ENCODE measurements at regions not wholly inside any gene's neighbourhood (a gene's known extent, or its start where the extent isn't known, plus 50 kb on each side); places are given as distances from the start of the nearest gene placed in this dataset.

DNA sequence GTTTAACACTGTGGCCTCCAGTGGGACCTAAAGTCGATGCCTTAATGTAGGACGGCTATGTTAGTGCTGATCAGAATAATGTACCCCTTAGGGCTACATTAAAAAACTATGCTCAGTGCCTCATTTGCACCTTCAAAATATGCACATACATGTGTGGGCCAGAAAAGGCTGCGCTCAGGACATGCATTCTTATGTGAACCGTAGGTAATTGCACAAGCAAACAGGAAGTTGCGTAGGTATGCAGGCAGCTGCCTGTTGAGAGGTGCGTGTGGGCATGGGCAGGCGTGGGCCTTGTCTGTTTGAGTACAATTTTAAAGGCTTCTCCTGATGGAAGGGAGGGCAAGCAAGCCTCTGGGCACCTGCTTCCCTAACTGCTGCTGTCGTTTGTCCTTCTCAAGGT is 116.2 kb upstream of the JAG1 start:
- DNase-seq = no peak
- Histone ChIP-seq H4K20me1 (ENCODE audit: insufficient read depth, low read length) (no peaks in the 10 kb centered on the region), H3K79me2 (ENCODE audit: low read length) (no peaks in the 10 kb centered on the region), H3K9me3 (replicated peaks; ENCODE audit: insufficient read depth, low read length) (no peaks in the 10 kb centered on the region), H3K27ac (ENCODE audit: low read length) (no peak overlapping the region), H3K27me3 (replicated peaks; ENCODE audit: insufficient read depth, low read length) (no peaks in the 10 kb centered on the region), H3F3A (ENCODE audit: insufficient read depth, low read length) (no peaks in the 10 kb centered on the region), H3K9me2 (replicated peaks; ENCODE audit: insufficient read depth, low read length) (no peaks in the 10 kb centered on the region), H3K4me1 (ENCODE audit: low read length) (no peaks in the 10 kb centered on the region), H3K36me3 (replicated peaks; ENCODE audit: insufficient read depth, low read length) (no peaks in the 10 kb centered on the region), H3K4me3 (ENCODE audit: low read length) (no peak overlapping the region), H3K4me2 (ENCODE audit: low read depth, low read length) (no peak overlapping the region), H2AFZ (ENCODE audit: low read length) (no peak overlapping the region), H3K9ac (ENCODE audit: low read length) (no peak overlapping the region)
- TF ChIP-seq EZH2 (optimal IDR thresholded peaks at IDR 0.05; ENCODE audit: low read depth, low read length) (no peak), EZH2phosphoT487 (IDR thresholded peaks at IDR 0.05; ENCODE audit: low read length) (no peak)

DNA sequence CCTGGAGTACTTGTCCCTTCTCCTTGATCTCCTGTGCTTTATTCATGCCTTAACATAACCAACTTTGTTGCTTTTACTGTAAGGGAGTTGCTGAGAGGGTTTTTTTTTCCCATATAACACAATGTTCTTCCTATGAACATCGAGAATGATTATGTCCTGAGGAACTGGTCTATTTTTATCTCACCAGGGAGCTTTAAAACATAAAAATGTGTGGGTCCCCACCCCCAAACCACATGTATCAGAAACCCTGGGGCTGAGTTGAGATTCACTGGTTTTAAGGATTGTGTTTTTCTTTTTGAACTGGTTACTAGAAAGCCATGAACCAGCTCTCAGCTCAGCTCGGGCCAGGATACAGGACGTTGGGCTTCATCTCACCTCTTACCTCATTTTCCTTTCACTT is 118.5 kb upstream of the JAG1 start:
- Histone ChIP-seq H3K9me2 (replicated peaks; ENCODE audit: insufficient read depth, low read length) (no peaks in the 10 kb centered on the region), H3F3A (ENCODE audit: insufficient read depth, low read length) (no peaks in the 10 kb centered on the region), H3K4me2 (ENCODE audit: low read depth, low read length) (no peak overlapping the region), H3K9me3 (replicated peaks; ENCODE audit: insufficient read depth, low read length) (no peaks in the 10 kb centered on the region), H2AFZ (ENCODE audit: low read length) (no peak overlapping the region), H4K20me1 (ENCODE audit: insufficient read depth, low read length) (no peaks in the 10 kb centered on the region), H3K27ac (ENCODE audit: low read length) (no peak overlapping the region), H3K4me1 (ENCODE audit: low read length) (no peaks in the 10 kb centered on the region), H3K27me3 (replicated peaks; ENCODE audit: insufficient read depth, low read length) (no peaks in the 10 kb centered on the region), H3K36me3 (replicated peaks; ENCODE audit: insufficient read depth, low read length) (no peaks in the 10 kb centered on the region), H3K9ac (ENCODE audit: low read length) (no peak overlapping the region), H3K4me3 (ENCODE audit: low read length) (no peak overlapping the region), H3K79me2 (ENCODE audit: low read length) (no peaks in the 10 kb centered on the region)
- TF ChIP-seq, protein P1, sequence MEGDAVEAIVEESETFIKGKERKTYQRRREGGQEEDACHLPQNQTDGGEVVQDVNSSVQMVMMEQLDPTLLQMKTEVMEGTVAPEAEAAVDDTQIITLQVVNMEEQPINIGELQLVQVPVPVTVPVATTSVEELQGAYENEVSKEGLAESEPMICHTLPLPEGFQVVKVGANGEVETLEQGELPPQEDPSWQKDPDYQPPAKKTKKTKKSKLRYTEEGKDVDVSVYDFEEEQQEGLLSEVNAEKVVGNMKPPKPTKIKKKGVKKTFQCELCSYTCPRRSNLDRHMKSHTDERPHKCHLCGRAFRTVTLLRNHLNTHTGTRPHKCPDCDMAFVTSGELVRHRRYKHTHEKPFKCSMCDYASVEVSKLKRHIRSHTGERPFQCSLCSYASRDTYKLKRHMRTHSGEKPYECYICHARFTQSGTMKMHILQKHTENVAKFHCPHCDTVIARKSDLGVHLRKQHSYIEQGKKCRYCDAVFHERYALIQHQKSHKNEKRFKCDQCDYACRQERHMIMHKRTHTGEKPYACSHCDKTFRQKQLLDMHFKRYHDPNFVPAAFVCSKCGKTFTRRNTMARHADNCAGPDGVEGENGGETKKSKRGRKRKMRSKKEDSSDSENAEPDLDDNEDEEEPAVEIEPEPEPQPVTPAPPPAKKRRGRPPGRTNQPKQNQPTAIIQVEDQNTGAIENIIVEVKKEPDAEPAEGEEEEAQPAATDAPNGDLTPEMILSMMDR (IDR thresholded peaks at IDR 0.05; ENCODE audit: low read length) = no peak
- TF ChIP-seq EZH2 (optimal IDR thresholded peaks at IDR 0.05; ENCODE audit: low read depth, low read length) = no peak
- no peak for TF ChIP-seq EZH2phosphoT487 (IDR thresholded peaks at IDR 0.05; ENCODE audit: low read length)
- no peak for DNase-seq

DNA sequence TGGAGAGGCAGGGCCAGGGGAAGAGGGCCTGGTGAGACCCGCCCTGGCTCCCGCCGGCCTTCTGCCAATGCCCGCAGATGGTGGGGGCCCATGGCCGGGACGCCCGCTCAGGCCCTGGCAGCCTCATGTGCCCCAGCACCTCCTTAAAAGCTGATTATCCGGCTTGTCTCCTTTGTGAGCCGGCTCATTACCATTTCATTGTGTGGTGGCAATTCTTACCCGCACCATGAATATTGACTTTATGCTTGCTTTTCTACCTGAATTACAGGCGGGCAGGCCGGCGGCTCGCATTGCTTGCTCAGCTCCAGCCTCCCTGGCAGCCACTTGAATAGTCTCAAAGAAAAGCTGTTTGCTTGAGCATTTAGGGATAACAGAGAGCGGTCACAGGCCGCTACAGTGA is 120.0 kb upstream of the JAG1 start:
- H2AFZ ChIP-seq (ENCODE audit: low read length) = no peak overlapping the region
- TF ChIP-seq, protein P1 (IDR thresholded peaks at IDR 0.05; ENCODE audit: low read length) = no peak
- TF ChIP-seq EZH2 (optimal IDR thresholded peaks at IDR 0.05; ENCODE audit: low read depth, low read length) (no peak), EZH2phosphoT487 (IDR thresholded peaks at IDR 0.05; ENCODE audit: low read length) (no peak)
- H3K9me3 ChIP-seq (replicated peaks; ENCODE audit: insufficient read depth, low read length) = no peaks in the 10 kb centered on the region
- no peak for DNase-seq
- H3K9me2 ChIP-seq (replicated peaks; ENCODE audit: insufficient read depth, low read length) = no peaks in the 10 kb centered on the region
- H3K79me2 ChIP-seq (ENCODE audit: low read length) = no peaks in the 10 kb centered on the region
- H4K20me1 ChIP-seq (ENCODE audit: insufficient read depth, low read length) = no peaks in the 10 kb centered on the region
- H3K27me3 ChIP-seq (replicated peaks; ENCODE audit: insufficient read depth, low read length) = no peaks in the 10 kb centered on the region
- no peak overlapping the region for H3K4me3 ChIP-seq (ENCODE audit: low read length)
- H3K36me3 ChIP-seq (replicated peaks; ENCODE audit: insufficient read depth, low read length) = no peaks in the 10 kb centered on the region
- H3K4me1 ChIP-seq (ENCODE audit: low read length) = no peaks in the 10 kb centered on the region
- H3K9ac ChIP-seq (ENCODE audit: low read length) = no peak overlapping the region
- no peak overlapping the region for H3K4me2 ChIP-seq (ENCODE audit: low read depth, low read length)
- no peaks in the 10 kb centered on the region for H3F3A ChIP-seq (ENCODE audit: insufficient read depth, low read length)
- H3K27ac ChIP-seq (ENCODE audit: low read length) = no peak overlapping the region

DNA sequence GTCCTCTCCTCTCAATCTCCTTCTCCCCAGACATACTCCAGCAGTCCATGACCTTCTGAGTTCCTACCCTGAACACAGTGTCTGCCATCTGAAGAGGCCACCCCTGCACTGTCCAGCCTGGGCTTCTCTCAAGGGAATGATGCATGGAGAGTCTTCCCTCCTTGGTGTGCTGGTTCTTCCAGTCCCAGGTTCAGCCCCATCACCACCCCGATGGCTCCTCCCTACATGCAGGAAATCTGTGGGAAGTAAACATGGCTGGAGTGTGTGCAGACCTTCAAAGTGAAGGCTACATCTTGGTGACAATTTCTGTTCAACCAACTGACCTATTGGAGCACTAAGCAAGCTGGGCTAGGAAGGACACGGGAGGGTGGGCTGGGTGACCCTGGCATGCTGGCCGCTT is 121.0 kb upstream of the JAG1 start:
- Histone ChIP-seq H3K27ac (ENCODE audit: low read length) (no peak overlapping the region), H4K20me1 (ENCODE audit: insufficient read depth, low read length) (no peaks in the 10 kb centered on the region), H3K9me3 (replicated peaks; ENCODE audit: insufficient read depth, low read length) (no peaks in the 10 kb centered on the region), H3K36me3 (replicated peaks; ENCODE audit: insufficient read depth, low read length) (no peaks in the 10 kb centered on the region), H3K4me3 (ENCODE audit: low read length) (no peak overlapping the region), H2AFZ (ENCODE audit: low read length) (no peak overlapping the region), H3K4me1 (ENCODE audit: low read length) (no peaks in the 10 kb centered on the region), H3F3A (ENCODE audit: insufficient read depth, low read length) (no peaks in the 10 kb centered on the region), H3K4me2 (ENCODE audit: low read depth, low read length) (no peak overlapping the region), H3K79me2 (ENCODE audit: low read length) (no peaks in the 10 kb centered on the region), H3K9me2 (replicated peaks; ENCODE audit: insufficient read depth, low read length) (no peaks in the 10 kb centered on the region), H3K27me3 (replicated peaks; ENCODE audit: insufficient read depth, low read length) (no peaks in the 10 kb centered on the region), H3K9ac (ENCODE audit: low read length) (no peak overlapping the region)
- TF ChIP-seq EZH2phosphoT487 (IDR thresholded peaks at IDR 0.05; ENCODE audit: low read length) (no peak), EZH2 (optimal IDR thresholded peaks at IDR 0.05; ENCODE audit: low read depth, low read length) (no peak)
- TF ChIP-seq, protein P1 (IDR thresholded peaks at IDR 0.05; ENCODE audit: low read length) = no peak
- no peak for DNase-seq
